CD4-positive, alpha-beta T cell treated with Interleukin-4 for 4 hours (primary cell): ENCODE measurements at regions not wholly inside any gene's neighbourhood (a gene's known extent, or its start where the extent isn't known, plus 50 kb on each side); places are given as distances from the start of the nearest gene placed in this dataset.
"Not testable (repeated sequence)": the region's sequence is repeated elsewhere in the genome, so short reads cannot be mapped to it uniquely, and the experiment has no call there.

Experiments
- DNase-seq: peaks from one replicate; pipeline ENCODE4 v3.0.0-alpha.2; 2020

DNA sequence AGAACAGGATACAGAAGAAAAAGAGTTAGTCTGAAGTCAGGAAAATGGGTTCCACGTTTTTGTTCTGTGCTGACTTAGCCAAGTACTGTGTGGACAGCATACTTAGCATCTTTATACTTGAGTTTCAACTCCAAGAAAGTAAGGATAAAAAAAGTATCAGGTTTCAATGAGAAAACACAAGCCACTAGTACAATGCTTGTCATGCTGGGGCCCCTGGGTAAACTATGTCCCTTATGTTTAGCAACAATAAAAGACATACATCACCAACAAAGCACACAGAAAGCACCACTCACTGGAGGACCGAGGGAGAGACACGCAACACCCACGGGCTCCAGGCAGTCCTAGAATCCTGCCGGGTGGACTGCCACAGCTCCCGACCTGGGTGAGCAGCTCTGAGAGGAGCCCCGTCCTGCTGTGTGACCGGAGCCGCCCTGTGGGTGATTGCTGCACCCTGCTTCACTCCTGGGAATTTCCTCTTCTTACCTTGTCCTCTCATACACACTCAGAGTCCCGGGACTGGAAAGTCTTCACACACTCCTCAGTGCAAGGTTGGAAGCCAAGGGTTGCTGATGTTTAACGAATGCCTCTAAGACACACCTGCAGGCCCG lies 890.5 kb downstream of the BRD1 start:
- DNase-seq: no peak

DNA sequence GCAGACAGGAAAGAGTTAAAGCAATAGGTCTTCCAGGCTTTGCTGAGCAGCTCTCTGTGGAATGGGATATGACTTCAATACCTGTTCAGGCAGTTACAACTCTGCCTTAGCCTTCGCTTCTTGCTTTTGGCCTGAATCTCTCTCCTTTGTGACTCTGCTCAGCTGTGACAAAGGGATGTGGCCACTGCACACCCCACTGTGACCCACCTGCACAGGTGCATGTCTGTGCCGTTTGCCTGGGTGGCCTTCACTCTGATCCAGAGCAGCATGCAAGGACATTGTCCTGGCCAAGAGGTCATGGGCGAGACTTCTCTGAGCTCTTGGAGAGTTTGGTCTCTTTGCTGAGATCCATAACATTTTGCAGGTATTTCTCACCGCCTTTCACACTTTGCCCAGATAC lies 891.3 kb downstream of the BRD1 start:
- DNase-seq: no peak

DNA sequence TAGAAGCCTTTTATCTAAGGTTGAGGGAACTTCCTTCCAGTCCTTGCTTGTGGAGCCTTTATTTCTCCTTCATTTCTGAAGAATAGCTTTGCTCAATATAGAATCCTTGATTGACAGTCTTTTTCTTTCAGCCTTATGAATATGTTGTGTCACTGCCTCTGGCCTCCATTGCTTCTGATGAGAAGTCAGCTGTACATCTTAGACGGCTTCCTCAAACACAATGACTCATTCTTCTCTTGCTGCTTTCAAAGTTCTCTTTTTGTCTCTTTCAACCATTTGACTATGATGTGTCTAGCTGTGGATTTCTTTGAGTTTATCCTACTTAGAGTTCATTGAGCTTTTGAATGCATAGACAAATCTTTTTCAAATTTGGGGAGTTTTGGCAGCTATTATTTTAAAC lies 893.2 kb downstream of the BRD1 start:
- no peak for DNase-seq

DNA sequence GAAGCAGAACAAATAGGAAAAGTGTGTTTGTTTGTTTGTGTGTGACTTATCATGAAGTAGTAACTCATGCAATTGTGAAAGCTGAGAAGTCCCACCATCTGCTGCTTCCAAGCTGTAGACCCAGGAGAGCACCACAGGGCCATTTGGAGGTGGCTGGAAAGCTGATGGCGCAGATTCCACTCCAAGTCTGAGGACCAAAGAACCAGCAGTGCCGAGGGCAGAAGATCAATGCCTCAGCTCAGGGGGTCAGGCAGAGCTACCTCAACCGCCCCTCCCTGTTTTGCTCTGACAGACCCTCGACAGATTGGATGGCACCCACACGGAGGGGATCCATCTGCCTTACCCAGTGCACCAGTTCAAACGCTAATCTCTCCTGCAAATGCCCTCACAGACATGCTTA lies 896.2 kb downstream of the BRD1 start:
- DNase-seq: no peak

DNA sequence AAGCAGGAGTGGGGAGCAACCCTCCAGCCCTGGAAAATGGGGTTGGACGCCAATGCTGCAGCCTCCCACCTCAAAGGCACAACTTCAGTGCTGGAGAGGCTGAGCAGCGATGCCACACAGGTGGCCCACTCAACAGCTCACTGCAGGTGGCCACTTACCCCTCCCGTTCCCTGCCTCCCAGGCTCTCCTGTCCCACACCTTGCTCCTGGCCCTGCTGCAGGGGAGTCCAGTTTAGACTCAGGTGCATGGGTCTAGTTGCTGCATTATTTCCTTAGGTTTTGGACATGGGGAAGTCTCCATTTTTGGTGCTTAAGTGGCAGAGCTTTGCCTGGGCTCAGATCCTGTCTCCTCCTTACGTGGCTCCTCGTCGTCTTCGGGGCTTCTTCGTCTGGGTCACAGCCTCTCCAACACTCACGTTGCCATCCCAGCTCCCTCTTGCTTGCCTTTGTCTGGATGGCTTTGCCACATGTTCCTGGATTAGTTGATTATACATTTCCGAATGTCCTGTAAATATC lies 898.3 kb downstream of the BRD1 start:
- DNase-seq: no peak

DNA sequence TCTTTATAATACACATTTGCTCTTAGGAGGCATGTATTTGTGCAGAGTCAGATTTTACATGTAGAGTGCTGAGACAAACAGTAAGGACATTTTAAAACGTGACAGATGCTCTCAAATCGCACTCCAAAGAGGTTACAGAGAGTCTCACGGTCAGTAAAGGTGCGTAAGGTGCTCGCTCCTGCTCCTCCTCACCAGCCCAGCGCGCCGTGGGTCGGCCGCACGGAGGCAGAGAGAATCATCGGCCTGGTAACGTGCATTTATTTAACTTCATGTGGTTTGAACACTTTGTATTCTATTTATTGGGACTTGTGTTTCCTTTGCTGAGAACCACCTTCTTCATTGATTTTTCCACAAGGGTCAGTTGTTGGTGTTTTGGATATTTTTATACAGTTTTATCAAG lies 900.1 kb downstream of the BRD1 start:
- DNase-seq: no peak

DNA sequence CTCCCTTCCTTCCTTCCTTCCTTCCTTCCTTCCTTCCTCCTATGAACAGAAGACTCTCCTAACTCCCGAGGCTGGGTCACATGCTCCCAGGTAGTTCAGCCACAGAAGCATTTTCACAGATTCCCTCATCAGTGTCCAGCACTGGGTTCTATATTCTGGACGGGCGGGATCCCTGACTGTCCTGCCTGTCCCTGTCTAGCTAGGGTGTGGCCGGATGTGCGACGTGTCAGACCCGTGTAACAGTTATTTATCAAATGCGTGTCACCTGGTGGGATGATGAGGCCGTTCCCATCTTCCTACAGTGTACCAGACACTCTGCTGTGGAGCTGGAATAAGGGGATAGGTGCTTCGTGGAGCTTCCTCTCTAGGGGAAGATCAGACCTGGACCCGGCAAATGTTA lies 901.0 kb downstream of the BRD1 start:
- DNase-seq: no peak

DNA sequence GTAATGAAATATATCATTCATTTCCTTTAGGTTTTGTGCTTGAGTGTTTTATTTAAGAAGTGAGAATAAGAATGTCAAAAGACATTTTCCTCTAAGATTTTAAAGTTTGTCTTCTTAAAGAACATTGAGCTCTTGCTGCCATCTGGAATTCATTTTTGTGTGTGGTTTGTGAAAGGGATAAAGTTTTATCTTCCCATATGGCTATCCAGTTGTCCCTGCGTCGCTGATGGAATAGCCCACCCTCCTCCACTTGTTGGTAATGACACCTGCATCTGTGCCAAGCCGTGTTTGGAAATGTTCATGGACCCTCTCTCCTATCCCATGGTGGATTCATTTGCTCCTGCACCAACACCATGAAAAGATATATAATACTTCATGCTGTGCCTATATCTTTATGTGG lies 901.5 kb downstream of the BRD1 start:
- no peak for DNase-seq

DNA sequence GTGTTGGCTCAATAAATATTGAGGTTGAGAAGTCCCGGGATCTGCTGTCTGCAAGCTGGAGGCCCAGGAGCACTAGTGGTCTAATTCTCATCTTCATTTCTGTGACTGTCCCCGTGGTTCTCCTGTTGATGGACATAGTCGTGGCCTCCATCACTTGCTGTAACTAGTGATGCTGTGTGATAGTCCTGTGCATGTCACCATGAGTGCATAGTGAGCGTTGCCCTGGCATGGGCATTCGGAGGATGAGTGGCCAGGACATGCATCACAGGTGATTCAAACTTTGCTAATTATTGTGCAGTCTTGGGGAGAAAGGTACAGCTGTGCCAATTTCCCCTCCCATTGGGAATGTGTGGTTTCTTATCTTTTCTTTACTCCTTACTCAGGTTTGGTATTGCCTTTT lies 902.2 kb downstream of the BRD1 start:
- DNase-seq: no peak

DNA sequence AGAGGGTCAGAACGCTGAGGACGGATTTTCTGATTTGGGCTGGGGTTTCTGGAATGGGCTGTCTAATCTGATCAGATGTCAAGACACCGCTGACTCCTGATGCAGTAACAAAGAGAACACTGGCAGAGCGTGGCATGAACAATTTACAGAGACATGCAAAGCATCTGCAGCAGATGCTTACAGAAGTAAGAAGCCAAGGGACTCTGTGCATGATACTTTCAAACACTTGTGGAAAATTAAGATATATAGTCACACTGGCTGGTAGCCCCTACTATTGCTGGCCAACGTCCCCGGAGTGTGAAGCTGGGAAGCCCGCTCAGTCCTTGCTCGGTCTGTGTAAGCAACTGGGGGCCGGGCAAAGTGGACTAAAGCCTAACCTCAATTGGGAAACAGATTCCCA lies 903.7 kb downstream of the BRD1 start:
- no peak for DNase-seq

DNA sequence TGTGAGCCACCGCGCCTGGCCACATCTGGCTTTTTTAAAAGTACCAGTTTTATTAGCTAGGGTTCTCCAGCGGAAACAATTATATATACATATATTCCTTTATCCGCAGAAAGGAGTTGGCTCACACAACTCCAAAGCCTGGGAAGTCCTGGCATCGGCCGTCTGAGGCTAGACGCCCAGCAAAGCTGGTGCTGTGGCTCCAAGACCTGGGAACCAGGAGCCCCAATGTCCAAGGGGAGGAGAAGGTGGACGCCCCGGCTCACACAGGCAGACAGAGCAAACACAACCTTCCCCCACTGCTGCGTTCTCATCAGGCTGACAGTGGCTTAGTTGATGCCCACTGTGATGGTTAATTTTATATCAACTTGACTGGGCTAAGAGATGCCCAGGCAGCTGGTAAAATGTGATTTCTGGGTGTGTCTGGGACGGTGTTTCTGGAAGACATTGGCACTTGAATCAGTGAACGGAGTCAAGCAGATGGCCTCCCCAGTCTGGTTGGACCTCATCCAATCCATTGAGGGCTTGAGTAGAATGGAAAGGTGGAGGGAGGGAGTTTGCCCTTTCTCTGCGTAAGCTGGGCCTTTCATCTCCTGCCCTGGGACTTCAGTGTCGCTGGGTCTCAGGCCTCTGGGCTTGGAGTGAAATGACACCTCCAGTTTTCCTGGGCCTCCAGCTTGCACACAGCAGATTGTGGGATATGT lies 904.4 kb downstream of the BRD1 start:
- no peak for DNase-seq

DNA sequence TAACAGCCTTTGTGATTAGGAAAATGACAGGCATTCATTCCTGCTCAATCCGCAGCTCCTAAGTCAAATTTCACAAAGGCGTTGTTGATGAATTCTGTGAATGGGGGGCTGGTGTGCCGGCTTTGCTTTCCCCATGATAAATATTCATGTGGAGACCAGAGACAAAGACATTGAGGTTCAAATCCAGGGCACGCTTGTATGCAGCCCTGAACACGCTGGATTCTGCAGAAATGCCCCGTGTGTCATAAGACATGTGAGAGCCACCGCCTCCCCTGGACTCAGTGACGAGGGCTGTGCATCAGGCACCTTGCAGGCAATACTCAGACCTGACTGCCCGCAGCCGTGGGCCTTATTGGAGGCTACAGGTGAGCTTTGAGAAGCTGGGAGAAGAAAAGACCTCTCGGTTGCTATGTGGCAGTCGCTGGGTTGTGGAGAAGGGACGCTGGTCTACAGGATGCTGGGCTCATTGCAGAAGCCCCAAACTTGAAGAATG lies 906.2 kb downstream of the BRD1 start:
- DNase-seq: no peak

DNA sequence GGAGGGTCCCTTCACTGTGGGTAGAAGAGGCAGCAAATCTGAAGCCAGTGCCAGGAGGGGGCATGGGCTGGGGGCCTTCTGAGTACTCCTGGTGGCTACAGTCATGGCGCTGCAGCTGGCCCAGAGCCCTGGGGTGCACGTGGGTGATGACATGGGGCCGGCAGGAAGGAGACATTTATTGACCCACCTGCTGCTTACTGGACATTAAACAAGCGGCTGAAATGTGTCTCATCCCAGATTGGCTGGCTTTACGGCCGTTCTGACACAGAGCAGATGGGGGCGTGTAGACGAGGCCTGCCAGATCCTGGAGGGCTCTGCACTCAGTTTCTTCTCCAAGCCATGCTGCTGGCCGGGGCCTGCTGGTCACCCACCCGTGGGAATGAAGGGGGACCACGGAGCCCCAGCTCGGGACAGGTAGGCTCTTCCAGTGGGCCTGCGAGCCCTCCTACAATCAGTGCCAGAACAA lies 906.9 kb downstream of the BRD1 start:
- no peak for DNase-seq

DNA sequence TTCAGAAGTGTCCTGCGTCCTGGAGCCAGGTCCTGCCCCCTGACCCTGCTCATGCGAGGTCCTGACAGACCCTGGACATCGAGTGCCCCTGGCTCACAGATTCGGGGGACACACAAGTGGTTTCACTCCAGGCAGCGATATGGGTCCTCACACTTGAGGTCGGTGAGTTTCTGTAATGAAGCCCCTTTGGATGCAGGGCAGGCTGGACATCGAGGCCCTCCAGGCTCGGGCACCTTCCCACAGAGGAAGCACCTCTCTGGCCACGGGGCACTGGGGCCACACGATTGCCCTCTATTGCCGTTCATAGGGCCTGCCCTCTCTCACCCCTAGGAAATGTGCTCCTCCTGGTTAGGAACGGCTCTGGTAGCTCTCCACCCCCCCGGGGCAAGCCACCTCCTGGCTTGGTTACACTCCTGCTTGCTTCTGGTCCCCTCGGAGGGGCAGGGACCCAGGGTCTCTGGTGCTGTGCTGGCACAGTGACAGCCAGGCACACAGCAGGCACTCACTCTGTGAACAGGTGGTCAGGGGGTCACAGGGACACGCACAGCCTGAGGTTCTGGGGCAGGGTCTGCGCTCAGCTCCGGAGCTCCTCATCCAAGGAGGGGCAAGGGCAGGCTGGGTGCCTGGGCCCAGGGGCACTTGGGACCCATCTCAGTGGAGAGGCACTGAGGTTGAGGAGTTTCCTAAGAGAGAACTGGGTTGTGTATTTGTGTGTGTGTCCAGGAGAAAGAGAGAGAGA lies 907.7 kb downstream of the BRD1 start:
- DNase-seq: no peak

DNA sequence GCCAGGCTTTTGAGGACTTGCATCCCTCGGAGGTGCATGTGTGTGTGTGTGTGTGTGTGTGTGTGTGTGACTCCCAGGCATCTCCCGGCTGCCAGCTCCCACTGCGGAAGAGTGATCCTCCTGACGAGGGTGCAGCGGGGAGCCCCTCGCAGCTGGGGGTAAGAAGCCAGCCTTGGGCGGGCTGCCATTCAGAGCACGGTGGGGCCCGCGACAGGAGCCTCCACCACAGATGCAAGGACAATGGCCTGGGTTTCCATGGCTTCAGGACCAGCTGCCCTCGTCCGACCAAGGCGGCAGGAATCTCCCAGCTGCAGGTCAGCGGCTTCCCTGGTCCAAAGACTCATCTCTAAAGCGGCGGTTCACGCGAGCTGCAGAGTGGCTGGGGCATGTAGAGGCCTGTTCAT lies 908.5 kb downstream of the BRD1 start:
- DNase-seq: no peak

DNA sequence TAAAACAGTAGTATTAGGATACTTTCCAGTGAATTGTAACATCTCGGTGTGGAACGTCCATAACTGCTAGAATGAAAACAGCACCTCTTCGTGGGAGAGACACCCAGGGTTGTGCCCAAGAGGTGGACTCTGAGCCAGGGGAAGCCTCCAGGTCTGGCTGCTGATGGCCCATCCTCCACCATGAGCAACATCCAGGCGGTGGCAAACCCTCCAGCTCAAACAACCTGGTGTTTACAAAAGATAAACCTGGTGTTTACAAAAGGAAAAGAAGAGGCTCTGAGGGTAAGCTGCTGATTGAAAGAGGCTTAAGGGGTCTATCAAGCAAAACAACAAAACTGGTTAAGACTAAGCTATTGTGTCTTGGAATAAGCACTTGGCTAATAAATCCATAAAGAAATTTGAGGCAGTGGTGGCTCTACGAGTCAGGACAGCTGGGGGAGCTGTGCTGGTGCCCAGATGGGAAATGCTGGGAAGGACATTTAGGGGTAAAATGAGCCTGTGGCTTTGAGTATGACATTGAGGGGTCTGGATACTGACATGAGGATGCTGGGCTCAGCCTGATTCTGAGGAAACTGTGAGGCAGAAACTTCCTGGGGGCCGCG lies 909.0 kb downstream of the BRD1 start:
- no peak for DNase-seq

DNA sequence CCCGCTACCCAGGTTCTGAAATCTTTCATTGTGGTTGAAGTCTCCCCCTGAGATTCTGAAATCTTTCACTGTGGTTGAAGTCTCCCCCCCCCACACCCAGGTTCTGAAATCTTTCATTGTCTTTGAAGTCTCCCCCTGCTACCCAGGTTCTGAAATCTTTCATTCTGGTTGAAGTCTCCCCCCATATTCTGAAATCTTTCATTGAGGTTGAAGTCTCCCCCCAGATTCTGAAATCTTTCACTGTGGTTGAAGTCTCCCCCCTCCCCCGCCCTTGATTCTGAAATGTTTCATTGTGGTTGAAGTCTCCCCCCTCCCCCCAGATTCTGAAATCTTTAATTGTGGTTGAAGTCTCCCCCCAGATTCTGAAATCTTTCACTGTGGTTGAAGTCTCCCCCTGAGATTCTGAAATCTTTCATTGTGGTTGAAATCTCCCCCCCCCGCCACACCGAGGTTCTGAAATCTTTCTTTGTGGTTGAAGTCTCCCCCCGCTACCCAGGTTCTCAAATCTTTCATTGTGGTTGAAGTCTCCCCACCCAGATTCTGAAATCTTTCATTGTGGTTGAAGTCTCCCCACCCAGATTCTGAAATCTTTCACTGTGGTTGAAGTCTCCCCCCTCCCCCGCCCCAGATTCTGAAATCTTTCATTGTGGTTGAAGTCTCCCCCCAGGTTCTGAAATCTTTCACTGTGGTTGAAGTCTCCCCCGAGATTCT lies 915.2 kb downstream of the BRD1 start:
- not testable (repeated sequence) for DNase-seq

DNA sequence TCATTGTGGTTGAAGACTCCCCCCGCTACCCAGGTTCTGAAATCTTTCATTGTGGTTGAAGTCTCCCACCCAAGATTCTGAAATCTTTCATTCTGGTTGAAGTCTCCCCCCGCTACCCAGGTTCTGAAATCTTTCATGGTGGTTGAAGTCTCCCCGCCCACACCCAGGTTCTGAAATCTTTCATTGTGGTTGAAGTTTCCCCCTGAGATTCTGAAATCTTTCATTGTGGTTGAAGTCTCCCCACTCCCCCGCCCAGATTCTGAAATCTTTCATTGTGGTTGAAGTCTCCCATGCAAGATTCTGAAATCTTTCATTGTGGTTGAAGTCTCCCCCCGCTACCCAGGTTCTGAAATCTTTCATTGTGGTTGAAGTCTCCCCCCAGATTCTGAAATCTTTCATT lies 916.0 kb downstream of the BRD1 start:
- DNase-seq: not testable (repeated sequence)

DNA sequence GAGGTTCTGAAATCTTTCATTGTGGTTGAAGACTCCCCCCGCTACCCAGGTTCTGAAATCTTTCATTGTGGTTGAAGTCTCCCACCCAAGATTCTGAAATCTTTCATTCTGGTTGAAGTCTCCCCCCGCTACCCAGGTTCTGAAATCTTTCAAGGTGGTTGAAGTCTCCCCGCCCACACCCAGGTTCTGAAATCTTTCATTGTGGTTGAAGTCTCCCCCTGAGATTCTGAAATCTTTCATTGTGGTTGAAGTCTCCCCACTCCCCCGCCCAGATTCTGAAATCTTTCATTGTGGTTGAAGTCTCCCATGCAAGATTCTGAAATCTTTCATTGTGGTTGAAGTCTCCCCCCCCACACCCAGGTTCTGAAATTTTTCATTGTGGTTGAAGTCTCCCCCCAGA lies 916.6 kb downstream of the BRD1 start:
- not testable (repeated sequence) for DNase-seq

DNA sequence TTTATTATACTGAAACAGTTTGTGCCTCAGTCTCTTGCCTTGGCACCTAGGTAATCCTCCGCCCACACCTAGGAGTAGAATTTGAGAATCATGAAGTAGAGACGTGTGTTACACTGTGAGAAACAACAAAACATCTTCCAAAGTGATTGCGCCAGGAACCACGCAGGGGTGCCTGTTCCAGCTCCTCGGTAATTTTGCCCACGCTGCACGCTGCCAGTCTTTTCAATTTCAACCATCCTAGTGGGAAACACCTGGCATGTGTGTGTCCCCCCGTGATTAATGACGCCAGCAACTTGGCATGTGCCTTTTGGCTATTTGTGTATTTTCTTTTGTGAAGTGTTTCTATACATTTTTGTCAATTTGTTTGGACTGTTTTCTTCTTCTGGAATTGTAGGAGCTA lies 919.1 kb downstream of the BRD1 start:
- no peak for DNase-seq

DNA sequence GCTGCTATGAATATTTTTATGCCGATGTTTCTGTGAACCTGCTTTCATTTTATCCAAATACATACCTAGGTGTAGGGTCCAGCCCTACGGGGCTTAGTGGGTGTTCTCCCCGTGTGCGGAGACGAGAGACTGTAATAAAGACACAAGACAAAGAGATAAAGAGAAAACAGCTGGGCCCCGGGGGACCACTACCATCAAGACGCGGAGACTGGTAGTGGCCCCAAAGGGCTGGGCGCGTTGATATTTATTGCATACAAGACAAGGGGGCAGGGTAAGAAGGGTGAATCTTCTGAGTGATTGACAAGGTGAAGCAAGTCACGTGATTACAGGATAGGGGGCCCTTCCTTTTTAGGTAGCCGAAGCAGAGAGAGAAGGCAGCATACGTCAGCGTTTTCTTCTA lies 920.1 kb downstream of the BRD1 start:
- DNase-seq: no peak

DNA sequence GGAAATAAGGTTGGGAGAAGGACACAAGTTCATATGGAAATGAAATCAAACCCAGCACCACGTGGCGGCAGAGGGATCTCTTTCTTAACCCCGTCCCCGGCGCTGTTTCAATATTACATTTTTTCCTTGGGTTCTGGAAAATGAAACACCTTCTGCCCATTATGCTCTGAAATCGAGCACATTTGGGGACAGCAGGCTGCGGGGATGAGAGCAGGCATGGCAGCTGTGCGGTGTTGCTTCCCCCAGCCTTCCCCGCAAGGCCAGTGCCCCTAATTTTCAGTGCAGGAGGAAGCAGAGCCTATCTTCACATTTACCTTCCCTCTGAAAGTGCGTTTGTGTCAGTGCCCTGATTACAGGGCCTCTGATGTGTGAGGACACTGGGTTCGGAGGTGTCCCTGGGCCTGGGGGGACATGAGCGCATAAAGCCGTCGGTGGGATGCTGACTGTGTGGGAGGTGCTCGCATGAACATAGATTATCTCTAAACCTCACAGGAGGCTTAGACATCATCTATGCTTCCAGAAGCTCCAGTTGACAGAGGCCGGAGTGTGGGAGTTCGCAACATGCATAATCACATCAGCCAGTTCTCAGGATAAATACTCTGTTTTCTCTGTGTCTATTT lies 921.3 kb downstream of the BRD1 start:
- no peak for DNase-seq
